Testis (tissue), 2 donors: ENCODE measurements at regions not wholly inside any gene's neighbourhood (a gene's known extent, or its start where the extent isn't known, plus 50 kb on each side); places are given as distances from the start of the nearest gene placed in this dataset.

Experiments used
- POLR2A ChIP-seq: fragments of 450-650 bp; IDR thresholded peaks from one replicate; pipeline ENCODE4 v1.6.1; 2017; ENCODE audit warnings: antibody characterized with exemption, mild to moderate bottlenecking, moderate library complexity
- TF ChIP-seq, protein P1 (sequence below), 3 experiments: fragments of 450-650 bp in 2 of 3; fragments of 200-600 bp in 1 of 3; sonication (generic) in 1 of 3; IDR thresholded peaks; one replicate each; pipeline ENCODE4 v1.5.1; 2016 to 2019; ENCODE audit warnings: antibody characterized with exemption in 3 of 3, mild to moderate bottlenecking in 2 of 3, moderate library complexity in 1 of 3

DNA sequence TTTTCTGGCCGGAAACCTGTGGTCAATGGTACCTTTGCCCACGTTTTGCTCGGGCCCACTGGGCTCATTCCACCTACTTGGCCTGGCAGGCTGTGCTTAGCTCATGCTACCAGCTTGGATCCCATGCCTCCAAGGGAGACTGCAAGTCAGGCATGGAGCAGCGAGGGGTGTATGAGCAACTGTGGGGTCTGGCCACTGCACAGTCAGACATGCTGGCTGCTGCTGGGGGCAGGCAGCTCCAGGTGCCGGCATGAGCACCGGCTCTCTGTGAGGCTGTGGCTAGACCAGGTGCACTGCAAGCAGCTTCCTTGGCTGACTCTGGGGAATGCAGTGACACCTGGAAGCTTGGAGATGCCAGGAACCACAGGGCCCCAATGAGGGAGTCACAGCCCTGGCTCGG, 161.1 kb upstream of the DUSP10 start:
- TF ChIP-seq, protein P1, sequence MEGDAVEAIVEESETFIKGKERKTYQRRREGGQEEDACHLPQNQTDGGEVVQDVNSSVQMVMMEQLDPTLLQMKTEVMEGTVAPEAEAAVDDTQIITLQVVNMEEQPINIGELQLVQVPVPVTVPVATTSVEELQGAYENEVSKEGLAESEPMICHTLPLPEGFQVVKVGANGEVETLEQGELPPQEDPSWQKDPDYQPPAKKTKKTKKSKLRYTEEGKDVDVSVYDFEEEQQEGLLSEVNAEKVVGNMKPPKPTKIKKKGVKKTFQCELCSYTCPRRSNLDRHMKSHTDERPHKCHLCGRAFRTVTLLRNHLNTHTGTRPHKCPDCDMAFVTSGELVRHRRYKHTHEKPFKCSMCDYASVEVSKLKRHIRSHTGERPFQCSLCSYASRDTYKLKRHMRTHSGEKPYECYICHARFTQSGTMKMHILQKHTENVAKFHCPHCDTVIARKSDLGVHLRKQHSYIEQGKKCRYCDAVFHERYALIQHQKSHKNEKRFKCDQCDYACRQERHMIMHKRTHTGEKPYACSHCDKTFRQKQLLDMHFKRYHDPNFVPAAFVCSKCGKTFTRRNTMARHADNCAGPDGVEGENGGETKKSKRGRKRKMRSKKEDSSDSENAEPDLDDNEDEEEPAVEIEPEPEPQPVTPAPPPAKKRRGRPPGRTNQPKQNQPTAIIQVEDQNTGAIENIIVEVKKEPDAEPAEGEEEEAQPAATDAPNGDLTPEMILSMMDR (IDR thresholded peaks at IDR 0.05), result no peak
- no peak for TF ChIP-seq POLR2A
